Trophoblast cell (in vitro differentiated cells and primary cell): ENCODE measurements at regions not wholly inside any gene's neighbourhood (a gene's known extent, or its start where the extent isn't known, plus 50 kb on each side); places are given as distances from the start of the nearest gene placed in this dataset.
"Not testable (repeated sequence)": the region's sequence is repeated elsewhere in the genome, so short reads cannot be mapped to it uniquely, and the experiment has no call there.

ENCODE experiments used
- DNase-seq, 2 donors: peaks; one replicate each; pipeline ENCODE4 v3.0.0-alpha.2; 2016
- H2AFZ ChIP-seq: 2 replicates; pipeline ENCODE4 v1.6.1; 2013; ENCODE audit warnings: low read length, moderate library complexity, mild to moderate bottlenecking; ENCODE audit not compliant: insufficient read depth, poor library complexity
- H2AK5ac ChIP-seq: 2 replicates; pipeline ENCODE4 v1.6.1; 2013; ENCODE audit warnings: mild to moderate bottlenecking, low read length
- H2BK120ac ChIP-seq: 2 replicates; pipeline ENCODE4 v1.6.1; 2013; ENCODE audit warnings: low read length, mild to moderate bottlenecking, moderate library complexity; ENCODE audit not compliant: insufficient read depth, poor library complexity
- H2BK12ac ChIP-seq: 2 replicates; pipeline ENCODE4 v1.6.1; 2013; ENCODE audit warnings: mild to moderate bottlenecking, low read length, moderate library complexity
- H2BK5ac ChIP-seq: 2 replicates; pipeline ENCODE4 v1.6.1; 2013; ENCODE audit warnings: low read length, low read depth, moderate library complexity, mild to moderate bottlenecking; ENCODE audit not compliant: poor library complexity
- H3K14ac ChIP-seq: 2 replicates; pipeline ENCODE4 v1.6.1; 2013; ENCODE audit warnings: mild to moderate bottlenecking, low read length
- H3K18ac ChIP-seq: 2 replicates; pipeline ENCODE4 v1.6.1; 2013; ENCODE audit warnings: mild to moderate bottlenecking, low read length
- H3K23ac ChIP-seq: 2 replicates; pipeline ENCODE4 v1.6.1; 2013; ENCODE audit warnings: low read length
- H3K27ac ChIP-seq: 2 replicates; pipeline ENCODE4 v1.5.1; 2013; ENCODE audit warnings: low read depth, mild to moderate bottlenecking, inconsistent platforms, low read length, moderate library complexity
- H3K27me3 ChIP-seq: 2 replicates; pipeline ENCODE4 v1.6.1; 2013; ENCODE audit warnings: inconsistent platforms, mild to moderate bottlenecking, low read length, moderate library complexity; ENCODE audit not compliant: insufficient read depth
- H3K36me3 ChIP-seq, 2 experiments: 1 replicate in 1 of 2; 2 replicates in 1 of 2; pipeline ENCODE4 v1.6.1; 2013; ENCODE audit warnings: low read length in 2 of 2, mild to moderate bottlenecking in 2 of 2, moderate library complexity in 1 of 2; ENCODE audit not compliant: insufficient read depth in 2 of 2, control insufficient read depth in 1 of 2
- H3K4ac ChIP-seq: 2 replicates; pipeline ENCODE4 v1.6.1; 2013; ENCODE audit warnings: low read depth, mild to moderate bottlenecking, low read length, moderate library complexity
- H3K4me1 ChIP-seq, 2 experiments: 1 replicate in 1 of 2; 2 replicates in 1 of 2; pipeline ENCODE4 v1.6.1; 2013; ENCODE audit warnings: low read length in 2 of 2, mild to moderate bottlenecking in 2 of 2, moderate library complexity in 1 of 2; ENCODE audit not compliant: insufficient read depth in 2 of 2, control insufficient read depth in 1 of 2
- H3K4me2 ChIP-seq: 2 replicates; pipeline ENCODE4 v1.6.1; 2013; ENCODE audit warnings: inconsistent platforms, mild to moderate bottlenecking, low read length, moderate library complexity
- H3K4me3 ChIP-seq: 2 replicates; pipeline ENCODE4 v1.5.1; 2013; ENCODE audit warnings: mild to moderate bottlenecking, low read depth, low read length, inconsistent platforms
- H3K79me1 ChIP-seq: one replicate; pipeline ENCODE4 v1.6.1; 2013; ENCODE audit warnings: low read length
- H3K79me2 ChIP-seq: 2 replicates; pipeline ENCODE4 v1.6.1; 2013; ENCODE audit warnings: low read length, mild to moderate bottlenecking; ENCODE audit not compliant: control insufficient read depth, insufficient read depth, poor library complexity
- H3K9ac ChIP-seq: 2 replicates; pipeline ENCODE4 v1.6.1; 2013; ENCODE audit warnings: mild to moderate bottlenecking, low read length
- H3K9me3 ChIP-seq: 2 replicates; pipeline ENCODE4 v1.6.1; 2013; ENCODE audit warnings: low read depth, mild to moderate bottlenecking, control low read depth, inconsistent platforms, low read length; ENCODE audit not compliant: insufficient read depth
- H4K12ac ChIP-seq: 2 replicates; pipeline ENCODE4 v1.6.1; 2013; ENCODE audit warnings: low read depth, mild to moderate bottlenecking, low read length, moderate library complexity
- H4K8ac ChIP-seq: 2 replicates; pipeline ENCODE4 v1.6.1; 2013; ENCODE audit warnings: low read depth, mild to moderate bottlenecking, low read length, moderate library complexity
- H4K91ac ChIP-seq: one replicate; pipeline ENCODE4 v1.6.1; 2013; ENCODE audit warnings: low read depth, mild to moderate bottlenecking, low read length, moderate library complexity
- WGBS: extraction: QIAGEN DNeasy Blood & Tissue Kit; methylation state at CpG from one replicate; pipeline ENCODE4 v1.1.7; 2013; ENCODE audit warnings: missing lambda C conversion rate; ENCODE audit not compliant: insufficient read length, insufficient coverage; ENCODE audit errors: extremely low coverage; 5-methylcytosine and 5-hydroxymethylcytosine counted together

DNA sequence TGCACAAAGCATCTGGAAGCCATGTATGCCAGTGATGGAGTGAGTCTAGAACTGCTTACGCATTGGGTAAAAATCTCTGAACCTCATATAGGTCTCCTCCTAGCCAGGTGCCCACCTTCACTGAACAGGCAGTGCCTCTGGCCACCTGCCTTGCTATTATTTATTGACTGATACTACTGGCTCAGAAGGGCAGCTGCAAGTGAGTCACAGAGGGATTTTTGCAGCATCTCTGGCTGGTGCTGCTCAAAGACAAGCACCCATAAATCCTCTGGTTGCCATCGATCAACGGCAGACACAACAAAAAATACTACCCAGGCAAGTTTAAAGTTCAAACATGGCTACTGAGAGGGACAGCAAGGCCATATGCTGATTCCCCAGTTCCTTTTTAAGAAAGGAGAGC lies 279.4 kb downstream of the UBE3D start:
- H3K4ac ChIP-seq, result no peak overlapping the region
- H4K8ac ChIP-seq, result no peak overlapping the region
- H3K18ac ChIP-seq, result no peak overlapping the region
- H2AK5ac ChIP-seq, result no peak overlapping the region
- no peak overlapping the region for H2AFZ ChIP-seq
- no peak overlapping the region for H3K9ac ChIP-seq
- no peak overlapping the region for H2BK5ac ChIP-seq
- H3K23ac ChIP-seq, result no peak overlapping the region
- H2BK12ac ChIP-seq, result no peak overlapping the region
- H2BK120ac ChIP-seq, result no peak overlapping the region
- H3K4me2 ChIP-seq, result no peak overlapping the region
- WGBS, result no CpG with 5 or more reads among the region's 3 CpGs
- H3K14ac ChIP-seq, result no peak overlapping the region
- no peaks in the 10 kb centered on the region for H3K36me3 ChIP-seq
- no peak for DNase-seq
- no peaks in the 10 kb centered on the region for H3K79me1 ChIP-seq
- H3K79me2 ChIP-seq, result no peaks in the 10 kb centered on the region
- no peaks in the 10 kb centered on the region for H3K4me1 ChIP-seq
- peaks cover 2% of the 10 kb centered on the region for H3K9me3 ChIP-seq
- H4K12ac ChIP-seq, result no peak overlapping the region
- no peak overlapping the region for H3K27ac ChIP-seq
- no peak overlapping the region for H3K4me3 ChIP-seq
- no peaks in the 10 kb centered on the region for H3K27me3 ChIP-seq
- no peak overlapping the region for H4K91ac ChIP-seq

DNA sequence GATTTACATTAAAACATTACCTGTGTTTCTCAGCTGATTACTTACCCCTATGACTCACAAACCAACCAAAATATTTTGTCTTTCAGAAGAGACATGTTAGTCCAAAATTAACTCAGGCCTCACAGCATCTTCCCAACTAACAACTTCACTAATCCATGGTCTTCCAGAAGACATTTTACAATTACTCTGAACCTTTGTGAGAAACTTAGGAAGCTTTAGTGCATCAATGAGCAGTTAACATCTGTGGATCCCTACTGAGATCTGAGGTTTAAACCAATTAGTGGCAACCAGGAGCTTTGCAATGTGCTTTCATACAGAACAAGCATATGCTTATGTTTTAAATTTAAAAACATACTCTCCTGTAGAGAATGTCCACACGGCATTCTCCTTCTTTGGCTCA lies 269.7 kb downstream of the UBE3D start:
- Histone ChIP-seq H3K18ac (no peak overlapping the region), H2BK5ac (no peak overlapping the region), H3K36me3 (no peaks in the 10 kb centered on the region), H2BK12ac (no peak overlapping the region), H3K23ac (no peak overlapping the region), H3K4me2 (no peak overlapping the region), H3K14ac (no peak overlapping the region), H3K4me3 (no peak overlapping the region), H2AFZ (no peak overlapping the region), H2AK5ac (no peak overlapping the region), H4K8ac (no peak overlapping the region), H3K79me2 (no peaks in the 10 kb centered on the region), H4K91ac (no peak overlapping the region), H3K27ac (no peak overlapping the region), H3K79me1 (no peaks in the 10 kb centered on the region), H3K27me3 (no peaks in the 10 kb centered on the region), H3K4me1 (no peaks in the 10 kb centered on the region), H4K12ac (no peak overlapping the region), H3K4ac (no peak overlapping the region), H3K9ac (no peak overlapping the region), H2BK120ac (no peak overlapping the region), H3K9me3 (no peaks in the 10 kb centered on the region)
- no CpG with 5 or more reads among the region's 1 CpG for WGBS
- DNase-seq, result no peak

DNA sequence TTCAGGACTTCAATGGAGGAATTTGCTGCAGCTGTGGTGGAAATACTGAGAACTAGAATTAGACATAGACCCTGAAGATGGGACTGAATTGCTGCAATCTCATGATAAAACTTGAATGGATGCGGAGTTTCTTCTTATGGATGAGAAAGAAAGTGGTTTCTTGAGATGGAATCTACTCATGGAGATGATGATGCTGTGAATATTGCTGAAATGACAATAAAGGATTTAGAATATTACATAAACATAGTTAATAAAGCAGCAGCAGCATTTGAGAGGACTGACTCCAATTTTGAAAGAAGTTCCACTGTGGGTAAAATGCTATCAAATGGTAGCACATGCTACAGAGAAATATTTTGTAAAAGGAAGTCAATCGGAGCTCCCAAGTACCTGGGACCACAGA lies 264.6 kb downstream of the UBE3D start:
- no peak overlapping the region for H3K9ac ChIP-seq
- H4K91ac ChIP-seq, result no peak overlapping the region
- H2BK5ac ChIP-seq, result no peak overlapping the region
- H3K79me1 ChIP-seq, result no peaks in the 10 kb centered on the region
- H4K12ac ChIP-seq, result no peak overlapping the region
- H3K4me3 ChIP-seq, result no peak overlapping the region
- no peaks in the 10 kb centered on the region for H3K27me3 ChIP-seq
- H3K36me3 ChIP-seq, result no peaks in the 10 kb centered on the region
- no peak overlapping the region for H3K18ac ChIP-seq
- H3K79me2 ChIP-seq, result no peaks in the 10 kb centered on the region
- H3K14ac ChIP-seq, result no peak overlapping the region
- H3K27ac ChIP-seq, result no peak overlapping the region
- no peak overlapping the region for H4K8ac ChIP-seq
- no peak overlapping the region for H3K4ac ChIP-seq
- no peak for DNase-seq
- H2AFZ ChIP-seq, result no peak overlapping the region
- whole genome bisulfite sequencing, result no CpG with 5 or more reads among the region's 2 CpGs
- H2AK5ac ChIP-seq, result no peak overlapping the region
- H3K4me1 ChIP-seq, result no peaks in the 10 kb centered on the region
- no peaks in the 10 kb centered on the region for H3K9me3 ChIP-seq
- no peak overlapping the region for H2BK120ac ChIP-seq
- no peak overlapping the region for H2BK12ac ChIP-seq
- H3K23ac ChIP-seq, result no peak overlapping the region
- H3K4me2 ChIP-seq, result no peak overlapping the region

DNA sequence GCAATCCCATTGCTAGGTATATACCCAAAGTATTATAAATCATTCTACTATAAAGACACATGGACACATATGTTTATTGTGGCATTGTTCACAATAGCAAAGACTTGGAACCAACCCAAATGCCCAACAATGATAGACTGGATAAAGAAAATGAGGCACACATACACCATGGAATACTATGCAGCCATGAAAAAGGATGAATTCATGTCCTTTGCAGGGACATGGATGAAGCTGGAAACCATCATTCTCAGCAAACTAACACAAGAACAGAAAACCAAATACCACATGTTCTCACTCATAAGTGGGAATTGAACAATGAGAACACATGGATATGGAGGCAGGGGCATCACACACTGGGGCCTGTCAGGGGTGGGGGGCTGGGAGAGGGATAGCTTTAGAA lies 249.4 kb downstream of the UBE3D start:
- H3K9me3 ChIP-seq, H3K4me2 ChIP-seq, H3K79me2 ChIP-seq, H4K8ac ChIP-seq, H3K9ac ChIP-seq, H2BK120ac ChIP-seq, H4K12ac ChIP-seq, H3K79me1 ChIP-seq, H2AFZ ChIP-seq, H3K36me3 ChIP-seq, H3K23ac ChIP-seq, H3K27me3 ChIP-seq, H2BK12ac ChIP-seq, H3K4ac ChIP-seq, H3K18ac ChIP-seq, H3K27ac ChIP-seq, H4K91ac ChIP-seq, H3K4me1 ChIP-seq, H2BK5ac ChIP-seq, DNase-seq, H2AK5ac ChIP-seq, H3K4me3 ChIP-seq, H3K14ac ChIP-seq: not testable (repeated sequence)

DNA sequence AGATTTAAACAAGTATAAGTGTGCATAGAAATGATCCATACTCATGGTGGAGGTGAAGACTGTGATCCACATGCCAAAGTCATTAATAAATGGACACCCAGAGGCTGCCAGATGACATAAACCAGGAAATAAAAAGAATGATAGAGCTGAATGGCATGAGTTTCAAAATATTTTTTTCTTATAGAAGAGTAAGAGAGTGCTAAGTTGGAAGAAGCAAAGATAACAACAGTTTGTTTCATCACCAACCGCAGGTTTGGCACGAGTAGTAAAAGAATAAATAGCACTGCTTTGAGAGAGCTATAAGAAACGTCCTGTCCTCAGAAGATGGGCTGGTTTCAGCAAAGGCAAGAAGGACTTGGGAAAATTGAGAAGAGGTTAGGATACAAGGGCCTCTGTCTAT lies 246.9 kb downstream of the UBE3D start:
- Histone ChIP-seq H2AFZ (no peak overlapping the region), H3K4me2 (no peak overlapping the region), H4K12ac (no peak overlapping the region), H2BK120ac (no peak overlapping the region), H3K27me3 (no peaks in the 10 kb centered on the region), H3K36me3 (no peaks in the 10 kb centered on the region), H4K8ac (no peak overlapping the region), H3K79me2 (no peaks in the 10 kb centered on the region), H3K14ac (no peak overlapping the region), H3K23ac (no peak overlapping the region), H3K9ac (no peak overlapping the region), H2BK12ac (no peak overlapping the region), H2BK5ac (no peak overlapping the region), H3K9me3 (no peaks in the 10 kb centered on the region), H2AK5ac (no peak overlapping the region), H3K27ac (no peak overlapping the region), H3K79me1 (no peaks in the 10 kb centered on the region), H3K18ac (no peak overlapping the region), H4K91ac (no peak overlapping the region), H3K4me1 (no peaks in the 10 kb centered on the region), H3K4ac (no peak overlapping the region), H3K4me3 (no peak overlapping the region)
- whole genome bisulfite sequencing, result no CpG with 5 or more reads among the region's 3 CpGs
- DNase-seq, result no peak
